HG02642 (cell line): ENCODE measurements at regions not wholly inside any gene's neighbourhood (a gene's known extent, or its start where the extent isn't known, plus 50 kb on each side); places are given as distances from the start of the nearest gene placed in this dataset.
"Not testable (repeated sequence)": the region's sequence is repeated elsewhere in the genome, so short reads cannot be mapped to it uniquely, and the experiment has no call there.

Source experiments
- ATAC-seq: cut with Tn5 transposase; IDR thresholded peaks from one replicate; pipeline ENCODE4 v1.9.1; 2021; ENCODE audit warnings: mild to moderate bottlenecking; ENCODE audit not compliant: unreplicated experiment, poor library complexity

GRCh38 chr6:71766796-71767195 is 119.6 kb upstream of the RIMS1 start:
- no peak for ATAC-seq

- no peak for ATAC-seq
Measured at GRCh38 chr6:71768356-71768755, 118.0 kb upstream of the RIMS1 start.

DNA sequence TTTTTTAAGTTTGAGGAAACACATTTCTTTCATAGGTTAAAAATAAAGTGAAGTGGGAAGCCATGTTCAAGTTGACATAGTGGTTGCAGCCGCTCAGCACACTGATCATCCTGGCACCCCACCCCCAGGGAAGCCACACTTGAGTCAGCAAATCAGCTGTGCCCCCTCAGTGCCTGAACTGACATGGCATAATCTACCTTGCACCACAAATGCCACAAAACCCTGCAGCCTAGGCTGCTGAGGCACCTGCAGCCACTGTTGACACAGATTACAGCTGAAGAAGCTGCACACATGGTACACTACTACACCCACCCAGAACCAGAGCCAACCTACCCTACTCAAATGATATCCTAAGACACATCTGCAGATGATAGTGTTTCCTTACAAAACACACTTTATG is 77.5 kb upstream of the RIMS1 start:
- no peak for ATAC-seq

DNA sequence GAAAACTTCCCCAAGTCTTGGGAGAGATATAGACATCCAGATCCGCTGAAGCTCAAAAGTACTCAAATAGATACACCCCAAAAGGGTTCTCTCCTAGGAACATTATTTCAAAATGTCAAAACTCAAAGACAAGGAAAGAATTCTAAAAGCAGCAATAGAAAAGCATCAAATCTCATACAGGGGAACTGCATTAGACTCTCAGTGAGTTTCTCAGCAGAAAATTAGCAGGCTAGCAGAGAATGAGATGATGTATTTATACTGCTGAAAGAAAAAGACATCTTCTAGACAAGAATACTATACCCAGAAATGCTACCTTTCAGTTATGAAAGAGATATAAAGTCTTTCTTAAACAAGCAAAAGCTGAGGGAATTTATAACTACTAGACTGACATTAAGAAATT is 75.5 kb upstream of the RIMS1 start:
- ATAC-seq, result no peak

DNA sequence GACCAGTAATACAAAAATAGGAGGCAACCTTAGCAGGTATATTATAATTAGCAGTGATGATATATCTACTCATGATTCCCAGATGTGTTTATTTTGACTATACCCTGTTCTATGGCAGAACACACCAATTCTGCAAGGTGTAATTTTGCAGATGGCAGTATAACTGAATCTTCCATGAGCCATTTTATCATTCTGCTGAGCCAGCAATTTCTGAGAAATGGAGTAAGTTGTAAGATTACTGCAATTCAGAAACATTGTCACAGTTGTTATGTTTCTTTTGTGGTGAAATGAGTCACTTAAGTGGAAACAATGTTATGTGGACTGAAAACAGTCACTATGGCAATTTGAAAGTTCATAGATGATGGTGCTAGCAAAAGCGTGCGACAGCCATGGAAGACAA is 63.7 kb upstream of the RIMS1 start:
- no peak for ATAC-seq

DNA sequence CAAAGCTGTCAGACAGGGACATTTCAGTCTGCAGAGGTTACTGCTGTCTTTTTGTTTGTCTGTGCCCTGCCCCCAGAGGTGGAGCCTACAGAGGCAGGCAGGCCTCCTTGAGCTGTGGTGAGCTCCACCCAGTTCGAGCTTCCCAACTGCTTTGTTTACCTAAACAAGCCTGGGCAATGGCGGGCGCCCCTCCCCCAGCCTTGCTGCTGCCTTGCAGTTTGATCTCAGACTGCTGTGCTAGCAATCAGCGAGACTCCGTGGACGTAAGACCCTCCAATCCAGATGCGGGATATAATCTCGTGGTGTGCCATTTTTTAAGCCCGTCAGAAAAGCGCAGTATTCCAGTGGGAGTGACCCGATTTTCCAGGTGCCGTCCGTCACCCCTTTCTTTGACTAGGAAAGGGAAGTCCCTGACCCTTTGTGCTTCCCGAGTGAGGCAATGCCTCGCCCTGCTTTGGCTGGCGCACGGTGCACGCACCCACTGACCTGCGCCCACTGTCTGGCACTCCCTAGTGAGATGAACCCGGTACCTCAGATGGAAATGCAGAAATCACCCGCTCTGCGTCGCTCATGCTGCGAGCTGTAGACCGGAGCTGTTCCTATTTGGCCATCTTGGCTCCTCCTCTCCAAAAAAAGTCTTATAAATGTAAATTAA is 54.1 kb upstream of the RIMS1 start:
- not testable (repeated sequence) for ATAC-seq
